HG03342 (cell line): ENCODE measurements at regions not wholly inside any gene's neighbourhood (a gene's known extent, or its start where the extent isn't known, plus 50 kb on each side); places are given as distances from the start of the nearest gene placed in this dataset.

Experiments
- ATAC-seq: cut with Tn5 transposase; IDR thresholded peaks from one replicate; pipeline ENCODE4 v1.9.1; 2021; ENCODE audit warnings: mild to moderate bottlenecking, moderate library complexity; ENCODE audit not compliant: unreplicated experiment

DNA sequence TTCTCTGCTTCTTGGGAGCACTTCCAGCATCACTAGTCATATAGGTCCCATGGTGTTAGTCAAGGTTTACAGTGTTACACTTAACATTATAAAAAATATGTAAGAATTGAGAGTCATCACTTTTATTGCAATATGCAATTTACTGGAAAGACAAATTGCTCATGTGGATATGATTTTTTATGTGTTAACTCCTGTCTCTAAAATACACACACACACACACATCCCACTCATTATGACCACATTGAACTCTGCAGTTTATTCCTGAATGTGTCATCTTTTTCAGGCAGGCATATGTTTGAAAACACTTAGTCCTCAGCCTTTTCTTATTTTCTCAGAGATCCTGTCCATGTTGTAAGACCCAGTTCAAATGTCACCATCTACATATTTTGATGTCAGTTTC is 148.5 kb upstream of the MRPS30 start:
- no peak for ATAC-seq

DNA sequence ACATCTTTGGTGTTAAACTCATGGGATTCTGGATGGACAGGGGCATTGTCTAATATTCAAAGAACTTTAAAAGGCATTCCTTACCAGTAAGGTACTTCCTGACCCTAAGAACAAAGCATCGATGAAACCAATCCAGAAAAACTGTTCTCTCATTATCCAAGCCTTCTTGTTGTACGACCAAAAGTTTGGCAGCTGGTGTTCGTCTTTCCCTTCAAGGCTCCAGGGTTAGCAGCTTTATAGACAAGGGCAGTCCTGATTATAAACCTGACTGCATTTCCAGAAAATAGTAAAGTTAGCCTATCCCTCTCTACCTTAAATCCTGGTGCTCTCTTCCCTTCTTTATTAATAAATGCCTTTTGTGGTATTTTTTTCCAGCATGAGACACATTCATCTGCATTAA is 149.4 kb upstream of the MRPS30 start:
- no peak for ATAC-seq

DNA sequence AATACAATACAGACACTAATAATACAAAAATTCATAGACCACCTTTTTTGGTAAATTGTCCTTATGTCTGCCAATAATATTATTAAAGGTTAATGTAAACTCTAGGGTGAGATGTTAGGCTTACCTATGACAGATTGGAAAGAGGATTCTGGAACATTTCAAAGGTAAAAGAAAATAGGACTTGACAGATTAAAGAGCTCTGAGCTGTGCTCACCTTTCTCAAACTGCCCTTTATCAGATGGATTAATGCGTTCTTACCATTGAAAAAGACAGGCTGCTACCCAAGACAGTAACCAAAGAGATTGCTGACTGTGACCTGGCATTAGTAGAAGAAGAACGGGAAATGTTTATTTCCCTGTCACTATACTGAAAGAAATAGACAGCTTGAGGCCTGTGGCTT is 156.1 kb upstream of the MRPS30 start:
- ATAC-seq: no peak

DNA sequence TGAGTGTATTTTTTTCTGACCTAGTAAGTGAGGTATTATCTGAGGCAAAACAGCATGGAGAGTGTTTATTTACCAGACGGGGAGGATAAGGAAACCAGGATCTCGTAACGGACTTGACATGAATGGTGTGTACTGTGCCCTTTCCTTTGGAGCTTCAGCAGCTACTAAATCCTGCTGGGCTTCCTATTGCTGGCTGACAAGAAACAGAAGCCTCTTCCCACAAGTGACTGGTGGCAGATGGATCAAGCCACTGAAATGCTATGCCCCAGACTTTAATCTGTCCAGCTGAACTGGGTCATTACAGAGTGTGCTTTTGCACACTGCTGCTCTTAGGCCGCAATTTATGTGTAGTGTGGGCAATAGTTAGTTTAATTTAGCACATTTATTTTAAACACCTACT is 162.7 kb upstream of the MRPS30 start:
- no peak for ATAC-seq

DNA sequence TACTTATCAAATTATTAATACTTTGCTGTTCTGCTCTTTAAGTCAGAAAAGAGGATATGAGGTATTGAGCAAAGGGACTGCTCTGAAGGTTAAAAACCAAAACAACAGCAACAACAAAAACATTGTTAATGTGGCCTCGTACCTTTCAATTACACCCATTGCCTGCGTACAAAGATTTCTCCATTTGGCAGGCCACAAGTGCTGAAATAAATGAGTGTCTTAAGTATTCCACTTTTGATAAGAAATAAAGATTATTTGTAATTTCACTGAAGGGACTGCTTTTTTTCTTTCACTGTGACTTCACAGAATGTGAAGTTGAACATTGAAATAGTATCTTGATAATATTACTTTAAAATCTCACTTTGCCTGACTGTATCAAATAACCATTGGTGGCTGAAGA is 163.2 kb upstream of the MRPS30 start:
- ATAC-seq: no peak

DNA sequence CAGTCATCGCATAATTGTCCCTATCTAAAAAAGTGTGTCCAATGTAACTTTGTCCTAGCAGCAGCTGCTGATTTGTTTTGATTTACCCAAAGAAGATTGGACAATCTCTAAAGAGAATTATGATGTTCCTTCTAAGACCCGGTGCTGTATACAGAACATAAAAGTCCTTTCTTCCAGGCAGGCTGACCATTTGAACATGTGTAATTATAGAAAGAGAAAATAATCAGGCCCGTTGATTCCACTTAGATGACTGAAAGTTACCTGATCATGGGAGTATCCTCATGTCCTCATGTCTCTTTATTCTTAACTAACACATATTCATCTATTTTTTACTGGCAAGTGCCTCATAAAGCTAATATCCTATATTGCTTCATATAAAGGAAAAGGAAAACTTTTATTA is 164.1 kb upstream of the MRPS30 start:
- no peak for ATAC-seq

DNA sequence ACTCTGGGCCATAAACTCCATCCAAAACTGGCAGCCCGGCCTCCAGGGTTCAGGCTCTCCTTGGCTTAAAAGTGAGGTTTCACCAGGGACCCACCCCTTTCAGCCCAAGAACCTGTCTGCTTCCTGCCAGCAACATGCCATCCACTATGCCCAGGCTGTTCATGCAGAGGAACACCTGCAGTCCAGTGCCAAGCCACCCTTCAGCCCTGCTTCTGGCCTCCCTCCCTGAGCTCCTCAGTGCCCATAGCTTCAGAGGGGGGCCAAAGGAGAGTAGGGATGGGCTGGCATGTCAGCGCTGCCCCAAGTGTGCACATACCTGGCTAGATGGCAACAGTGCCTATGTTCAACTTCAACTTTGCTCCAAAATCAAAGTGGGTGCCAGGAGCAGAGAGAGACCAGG is 166.9 kb upstream of the MRPS30 start:
- ATAC-seq: no peak

- no peak for ATAC-seq
Measured at GRCh38 chr5:44640945-44641456, 167.7 kb upstream of the MRPS30 start.

GRCh38 chr5:44637916-44638869 is 170.6 kb upstream of the MRPS30 start:
- ATAC-seq: no peak

- ATAC-seq: no peak
Measured at GRCh38 chr5:44632344-44632743, 176.4 kb upstream of the MRPS30 start.

DNA sequence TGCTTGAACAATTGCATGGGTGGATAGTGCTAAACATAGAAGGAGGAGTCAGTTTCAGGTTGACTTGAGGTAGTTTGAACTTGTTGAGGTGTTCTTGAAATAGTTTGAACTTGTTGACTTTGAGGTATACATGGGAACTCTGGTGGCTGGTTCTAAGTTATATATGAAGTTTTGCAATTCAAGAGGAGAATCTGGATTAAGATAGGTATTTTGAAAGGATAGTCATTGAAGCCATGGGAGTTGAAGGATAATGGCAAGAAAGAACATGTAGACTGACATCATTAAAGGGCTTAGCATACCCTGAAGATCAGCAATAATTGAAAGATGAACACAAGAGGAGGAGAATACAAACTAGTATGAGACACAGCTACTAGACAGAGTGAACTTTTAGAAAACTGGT is 181.9 kb upstream of the MRPS30 start:
- ATAC-seq: no peak

DNA sequence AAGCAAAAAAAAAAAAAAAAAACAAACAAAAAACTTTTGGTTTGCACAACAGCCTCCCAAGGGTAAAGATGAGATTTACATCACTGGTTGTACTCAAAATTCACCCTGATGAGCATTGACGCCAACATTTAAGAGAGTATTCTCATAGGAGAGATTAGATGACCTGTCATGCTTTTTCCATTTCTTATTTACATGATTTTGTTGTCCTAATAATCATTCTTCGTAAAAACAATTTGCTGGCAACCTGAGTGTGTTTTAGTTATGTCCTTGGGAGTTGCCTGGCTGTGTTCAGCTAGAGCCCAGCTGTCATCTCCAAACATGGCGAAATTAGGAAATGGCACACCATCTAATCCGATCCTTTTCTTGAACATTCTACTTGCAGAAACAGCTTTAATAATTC is 186.4 kb upstream of the MRPS30 start:
- no peak for ATAC-seq

- no peak for ATAC-seq
Measured at GRCh38 chr5:44619875-44620610, 188.7 kb upstream of the MRPS30 start.

GRCh38 chr5:44614845-44615244 is 193.9 kb upstream of the MRPS30 start:
- no peak for ATAC-seq

DNA sequence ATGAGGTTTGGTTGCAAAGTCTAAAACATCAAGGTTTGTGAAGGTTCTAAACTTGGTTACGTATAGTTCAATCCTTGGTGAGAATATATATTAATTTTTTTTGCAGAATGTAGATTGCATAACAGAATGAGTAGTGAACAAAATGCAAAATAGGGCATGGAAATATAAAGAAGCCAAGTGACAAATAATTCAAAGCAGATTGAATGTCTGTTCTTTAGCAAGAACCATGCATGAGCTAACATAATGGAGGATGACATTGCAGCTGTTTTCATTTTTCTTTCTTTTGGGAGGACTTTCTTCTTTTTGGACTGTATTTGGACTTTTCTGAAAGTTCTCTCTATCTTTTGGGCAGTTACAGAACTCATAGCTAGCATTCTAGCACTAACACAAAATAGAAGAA is 194.8 kb upstream of the MRPS30 start:
- ATAC-seq: no peak

GRCh38 chr5:44605926-44606325 is 202.8 kb upstream of the MRPS30 start:
- ATAC-seq: no peak

DNA sequence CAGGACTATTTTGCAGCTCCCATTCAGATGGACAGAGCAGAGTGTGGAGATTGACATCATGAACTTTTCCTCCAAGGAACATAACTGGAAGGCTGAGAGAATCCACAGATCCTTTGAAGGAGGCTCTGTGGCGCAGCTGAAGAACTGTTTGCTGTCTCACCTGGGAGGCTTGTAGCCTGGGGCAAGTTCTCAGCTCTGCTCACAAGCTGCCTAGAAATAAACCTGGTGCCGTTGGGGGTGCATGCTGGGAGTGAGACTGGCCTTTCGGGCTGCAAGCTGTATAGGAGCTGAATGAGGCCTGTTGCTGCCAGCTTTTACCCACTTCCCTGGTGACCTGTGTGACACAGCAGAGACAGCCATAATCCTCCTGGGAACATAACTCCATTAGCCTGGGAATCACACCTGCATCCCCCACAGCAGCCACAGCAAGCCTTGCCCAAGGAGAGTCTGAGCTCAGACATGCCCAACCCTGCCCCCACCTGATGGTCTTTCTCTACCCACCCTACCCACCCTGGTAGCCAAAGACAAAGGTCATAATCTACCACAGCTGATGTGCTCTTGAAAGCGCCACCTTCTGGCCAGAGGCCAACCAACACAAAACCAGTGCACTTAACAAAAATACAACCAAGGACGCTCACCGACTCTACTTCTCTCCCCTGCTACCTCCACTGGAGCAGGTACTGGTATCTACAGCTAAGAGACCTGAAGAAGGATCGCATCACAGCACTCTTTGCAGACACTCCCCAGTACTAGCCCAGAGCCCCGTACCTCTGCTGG is 205.1 kb upstream of the MRPS30 start:
- no peak for ATAC-seq

DNA sequence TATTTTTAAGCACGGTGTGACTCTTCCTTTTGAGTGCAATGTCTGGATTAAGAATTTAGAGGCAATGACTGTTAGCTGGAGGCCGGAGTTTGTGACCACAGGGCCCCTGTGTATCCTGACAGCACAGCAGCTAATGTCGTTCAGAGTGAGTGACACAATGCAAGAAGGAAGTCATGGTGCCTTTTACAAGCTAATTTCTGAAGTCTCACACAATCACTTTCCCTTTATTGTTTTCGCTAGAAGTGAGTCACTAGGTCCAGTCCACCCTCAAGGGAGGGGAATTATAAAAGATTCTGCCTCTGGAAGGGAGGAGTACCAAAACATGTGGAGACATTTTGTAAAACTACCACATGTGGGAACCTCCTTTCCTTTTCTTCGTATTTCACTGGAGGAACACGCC is 185.5 kb upstream of the FGF10 start:
- no peak for ATAC-seq

GRCh38 chr5:44568519-44568918 is 179.3 kb upstream of the FGF10 start:
- no peak for ATAC-seq

DNA sequence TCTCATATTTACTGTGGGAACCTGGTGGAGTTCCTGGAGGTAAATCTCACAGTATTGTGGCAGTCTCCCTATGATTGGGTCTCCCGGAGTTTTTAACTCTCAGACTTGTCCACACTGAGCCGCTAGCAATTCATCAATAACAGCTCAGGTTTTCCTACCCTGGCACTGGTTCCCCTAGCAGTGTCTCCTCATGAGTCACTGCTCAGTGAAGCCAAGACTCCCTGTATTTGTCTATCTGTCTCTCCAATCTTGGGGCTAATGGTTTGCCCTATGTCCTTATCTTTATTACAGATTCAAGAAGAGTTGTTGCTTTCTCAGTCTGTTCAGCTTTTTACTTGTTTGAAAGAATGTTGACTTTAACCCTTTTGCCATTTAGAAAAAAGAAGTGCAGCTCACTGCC is 176.7 kb upstream of the FGF10 start:
- no peak for ATAC-seq

DNA sequence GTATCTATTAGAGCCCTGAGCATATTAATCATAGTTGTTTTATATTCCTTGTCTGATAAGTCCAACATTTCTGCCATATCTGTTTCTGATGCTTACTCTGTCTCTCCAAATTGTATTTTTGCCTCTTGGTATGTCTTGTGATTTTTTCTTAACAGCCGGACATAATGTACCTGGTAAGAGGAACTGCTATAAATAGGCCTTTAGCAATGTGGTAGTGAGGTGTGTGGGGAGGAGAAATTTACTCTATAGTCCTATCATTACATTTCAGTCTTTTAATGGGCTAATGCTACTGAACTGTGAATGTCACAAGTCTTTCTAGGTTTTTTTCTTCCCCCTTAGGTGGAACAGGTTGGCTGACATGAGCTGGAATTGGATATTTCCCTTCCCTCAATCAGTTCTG is 176.1 kb upstream of the FGF10 start:
- ATAC-seq: no peak
